K562 (cell line): ENCODE measurements at regions not wholly inside any gene's neighbourhood (a gene's known extent, or its start where the extent isn't known, plus 50 kb on each side); places are given as distances from the start of the nearest gene placed in this dataset.
"Not testable (repeated sequence)": the region's sequence is repeated elsewhere in the genome, so short reads cannot be mapped to it uniquely, and the experiment has no call there.

Experiments used
- ATAC-seq: fragments of 200-7000 bp; cut with Tn5 transposase; 3 replicates; pipeline ENCODE4 v1.9.1; 2020; ENCODE audit warnings: moderate library complexity
- BruUV-seq: library from RNA; stranded (reverse); fragments of 400-500 nt; replicated peaks from 2 replicates; lab custom pipeline; 2021; lab: Mats Ljungman, UMichigan
- CTCF ChIA-PET: fragments of 300-600 bp; formaldehyde crosslinking; extraction: SDS; loops from one replicate; lab custom pipeline; 2021; ENCODE audit warnings: low intra/inter-chr PET ratio; lab: Yijun Ruan, JAX
- POLR2A ChIA-PET: fragments of 300-600, 350-650 bp; sonication (Branson Sonifier 250); formaldehyde crosslinking; extraction: SDS; loops from one replicate; lab custom pipeline; 2021; ENCODE audit warnings: antibody characterized with exemption, inconsistent platforms; lab: Yijun Ruan, JAX
- DNase-seq, 4 experiments: peaks; one replicate each; pipeline versions ENCODE4 v3.0.0 to v3.0.0-alpha.2; 2011 to 2018; ENCODE audit warnings: low spot score in 3 of 4, mixed read lengths in 3 of 4; ENCODE audit errors: extremely low read depth in 1 of 4
- FAIRE-seq: peaks from 2 replicates; lab custom pipeline; 2011; peaks lifted over from hg19 to GRCh38; lab: Jason Lieb, UNC
- H2AFZ ChIP-seq: 2 replicates; pipeline ENCODE4 v1.6.0; 2011; ENCODE audit warnings: low read depth, low read length, control low read depth, inconsistent platforms
- H3K27ac ChIP-seq: fragments of 200-600 bp; 3 replicates; pipeline ENCODE4 v1.8.0; 2011; ENCODE audit warnings: low read depth, mild to moderate bottlenecking, control low read depth, inconsistent platforms, low read length, moderate library complexity, mixed read lengths; ENCODE audit errors: extremely low read depth
- H3K27me3 ChIP-seq, 2 experiments: fragments of 300-600 bp in 1 of 2; 2 replicates in 1 of 2; 3 replicates in 1 of 2; pipeline versions ENCODE4 v1.6.0 to v1.8.0; 2011; ENCODE audit warnings: inconsistent platforms in 2 of 2, low read length in 2 of 2, mild to moderate bottlenecking in 1 of 2, mixed read lengths in 1 of 2, moderate library complexity in 1 of 2; ENCODE audit not compliant: control insufficient read depth in 2 of 2, insufficient read depth in 2 of 2
- H3K36me3 ChIP-seq: fragments of 300-600 bp; 3 replicates; pipeline ENCODE4 v1.8.0; 2011; ENCODE audit warnings: mild to moderate bottlenecking, low read length, inconsistent platforms; ENCODE audit not compliant: control insufficient read depth, insufficient read depth
- H3K4me1 ChIP-seq, 2 experiments: fragments of 200-600 bp in 1 of 2; replicated peaks in 1 of 2; 2 replicates in 1 of 2; 3 replicates in 1 of 2; pipeline versions ENCODE4 v1.5.1 to v1.8.0; 2011; ENCODE audit warnings: inconsistent platforms in 2 of 2, low read length in 2 of 2, mild to moderate bottlenecking in 1 of 2, mixed read lengths in 1 of 2, moderate library complexity in 1 of 2; ENCODE audit not compliant: control insufficient read depth in 2 of 2, insufficient read depth in 2 of 2
- H3K4me2 ChIP-seq: 2 replicates; pipeline ENCODE4 v1.6.1; 2011; ENCODE audit warnings: low read length, control low read depth, inconsistent platforms, mixed read lengths; ENCODE audit not compliant: insufficient read depth
- H3K4me3 ChIP-seq: fragments of 200-600 bp; sonication (generic), shearing (Covaris generic); 2 replicates; pipeline ENCODE4 v1.5.1; 2016; ENCODE audit warnings: control low read depth, inconsistent platforms
- H3K79me2 ChIP-seq: fragments of 200-600 bp; 3 replicates; pipeline ENCODE4 v1.8.0; 2011; ENCODE audit warnings: low read length, inconsistent platforms; ENCODE audit not compliant: control insufficient read depth, insufficient read depth
- H3K9ac ChIP-seq, 2 experiments: 2 replicates each; pipeline versions ENCODE4 v1.6.0 to v1.6.1; 2011; ENCODE audit warnings: low read depth in 2 of 2, low read length in 2 of 2, control low read depth in 1 of 2, inconsistent platforms in 1 of 2, mild to moderate bottlenecking in 1 of 2, mixed read lengths in 1 of 2; ENCODE audit not compliant: insufficient read depth in 1 of 2
- H3K9me1 ChIP-seq: one replicate; pipeline ENCODE4 v1.6.0; 2011; ENCODE audit warnings: inconsistent platforms, mild to moderate bottlenecking, low read length, moderate library complexity; ENCODE audit not compliant: control insufficient read depth, insufficient read depth
- H3K9me3 ChIP-seq: replicated peaks from 2 replicates; pipeline ENCODE4 v1.5.1; 2011; ENCODE audit warnings: low read depth, low read length, inconsistent platforms; ENCODE audit not compliant: control insufficient read depth, insufficient read depth
- H4K20me1 ChIP-seq: replicated peaks from 2 replicates; pipeline ENCODE4 v1.6.1; 2011; ENCODE audit warnings: low read length, inconsistent platforms, mixed read lengths; ENCODE audit not compliant: control insufficient read depth, insufficient read depth
- WGBS: fragments of 100-300 bp; shearing (Covaris generic); methylation state at CpG from one replicate; pipeline ENCODE4 v1.1.6; 2016; ENCODE audit warnings: low coverage, mixed read lengths; ENCODE audit not compliant: insufficient coverage; ENCODE audit errors: missing lambda C conversion rate; 5-methylcytosine and 5-hydroxymethylcytosine counted together
- in situ Hi-C: fragments of 300-500 bp; cut with MboI; formaldehyde crosslinking; loops from 4 replicates; pipeline ENCODE4 v1.15.0; 2018; ENCODE audit warnings: inconsistent platforms, mixed read lengths
- intact Hi-C: fragments of 100-400 bp; cut with micrococcal nuclease; formaldehyde crosslinking; loops from 2 replicates; pipeline ENCODE4 v1.14.2; 2022

DNA sequence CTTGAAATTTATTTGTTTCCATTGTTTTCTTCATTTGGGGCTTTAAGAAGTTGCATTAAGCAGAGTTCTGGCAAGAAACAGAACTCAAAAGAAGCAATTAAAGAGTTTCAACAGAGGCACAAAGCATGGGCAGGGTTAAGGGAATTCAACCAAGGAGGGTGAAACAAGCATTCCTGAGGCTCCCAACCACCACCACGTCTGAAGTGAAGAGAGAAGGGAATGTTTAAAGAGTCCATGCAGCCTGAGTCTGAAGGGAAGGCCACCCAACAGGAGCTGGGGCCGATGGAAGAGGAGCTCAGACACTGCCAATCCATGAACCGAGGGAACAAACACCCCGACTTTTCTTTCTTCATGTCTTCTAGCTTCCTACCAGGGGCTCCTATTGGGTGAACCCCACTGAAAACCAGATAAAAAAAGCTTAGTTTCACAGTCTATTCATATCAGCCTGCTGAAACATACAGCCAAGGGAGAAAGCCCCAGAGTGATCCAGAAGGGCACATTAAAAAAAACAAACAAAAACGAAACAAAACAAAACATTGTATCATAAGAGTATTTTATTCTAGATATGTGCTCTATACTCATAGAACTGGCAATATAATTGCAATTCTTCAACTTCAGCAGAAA is 168.9 kb downstream of the SPDYE17 start:
- H4K20me1 ChIP-seq, FAIRE-seq, DNase-seq, CTCF ChIA-PET, H3K9ac ChIP-seq, H3K4me3 ChIP-seq, H3K79me2 ChIP-seq, H3K9me3 ChIP-seq, H3K36me3 ChIP-seq, H3K27ac ChIP-seq, intact Hi-C loops, BruUV-seq, POLR2A ChIA-PET, H3K27me3 ChIP-seq, H3K9me1 ChIP-seq, in situ Hi-C loops, H3K4me2 ChIP-seq, H3K4me1 ChIP-seq, H2AFZ ChIP-seq, ATAC-seq: not testable (repeated sequence)
- WGBS = 0% methylated on average over 1 of the region's 5 CpGs

DNA sequence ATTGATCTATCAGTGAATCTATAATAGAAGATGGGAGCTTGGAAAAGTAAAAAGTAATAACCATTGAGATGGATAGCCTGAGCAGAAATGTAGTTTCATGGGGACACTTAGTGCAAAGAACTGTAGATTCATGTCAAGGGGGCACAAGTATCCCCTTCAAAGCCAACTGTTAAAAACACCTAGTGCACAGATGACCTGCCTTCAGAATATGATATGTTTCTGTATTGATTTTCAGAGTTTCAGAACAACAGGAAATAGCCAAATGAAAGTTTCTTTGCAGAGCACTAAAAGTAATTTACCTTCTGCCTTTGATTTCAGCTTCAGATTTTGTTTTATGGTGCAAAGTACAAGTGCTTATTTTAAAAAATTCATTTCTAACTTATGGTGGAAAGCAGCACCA is 169.9 kb downstream of the SPDYE17 start:
- H3K4me3 ChIP-seq, FAIRE-seq, H3K9me3 ChIP-seq, H3K79me2 ChIP-seq, DNase-seq, in situ Hi-C loops, H3K4me2 ChIP-seq, BruUV-seq, H3K27me3 ChIP-seq, H4K20me1 ChIP-seq, CTCF ChIA-PET, POLR2A ChIA-PET, ATAC-seq, H3K27ac ChIP-seq, H3K9me1 ChIP-seq, H2AFZ ChIP-seq, H3K9ac ChIP-seq, H3K36me3 ChIP-seq, intact Hi-C loops, H3K4me1 ChIP-seq: not testable (repeated sequence)

DNA sequence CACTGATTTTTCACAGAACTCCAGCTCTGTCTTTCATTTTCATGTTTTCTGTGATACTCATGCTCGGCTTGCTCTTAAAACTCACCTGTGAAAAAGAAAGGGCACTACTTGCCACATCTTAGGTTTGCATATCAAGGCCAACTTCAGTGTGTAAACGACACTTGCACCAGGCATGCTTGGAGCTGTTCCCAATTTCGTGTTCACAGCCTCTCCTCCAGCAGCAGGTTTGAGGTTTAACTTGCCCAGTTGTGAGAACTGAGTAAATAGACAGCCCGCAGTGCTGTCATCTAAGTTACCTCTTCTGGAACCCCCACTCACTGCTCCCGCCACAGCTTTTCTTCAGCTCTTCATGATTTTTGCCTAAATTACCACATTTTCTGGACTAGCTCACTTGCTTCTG is 172.2 kb downstream of the SPDYE17 start:
- WGBS = 0% methylated on average over 3 of the region's 5 CpGs
- H3K36me3 ChIP-seq, H3K9me3 ChIP-seq, H4K20me1 ChIP-seq, ATAC-seq, H3K4me2 ChIP-seq, H3K4me3 ChIP-seq, H3K4me1 ChIP-seq, POLR2A ChIA-PET, H3K27ac ChIP-seq, BruUV-seq, CTCF ChIA-PET, H2AFZ ChIP-seq, intact Hi-C loops, FAIRE-seq, H3K27me3 ChIP-seq, DNase-seq, H3K9me1 ChIP-seq, H3K9ac ChIP-seq, in situ Hi-C loops, H3K79me2 ChIP-seq: not testable (repeated sequence)

DNA sequence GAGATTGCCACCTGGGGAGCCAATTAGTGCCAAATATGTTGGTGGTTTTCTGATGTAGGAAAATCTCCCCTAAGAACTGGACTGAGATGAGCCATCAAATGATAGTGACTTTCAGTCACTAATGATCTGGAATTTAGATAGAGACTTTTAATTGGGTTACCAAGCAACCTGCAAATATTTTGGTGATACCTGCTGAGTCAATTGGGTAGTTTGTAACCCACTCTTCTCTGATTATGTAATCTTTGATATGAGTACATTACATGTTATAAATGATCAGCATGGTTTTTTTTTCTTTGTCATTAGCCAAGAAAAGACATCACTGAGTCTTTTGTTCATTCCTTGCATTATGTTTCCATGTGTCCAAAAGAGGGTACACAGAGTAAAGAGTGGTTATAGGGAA is 177.5 kb downstream of the SPDYE17 start:
- DNase-seq, H2AFZ ChIP-seq, H3K4me3 ChIP-seq, CTCF ChIA-PET, H4K20me1 ChIP-seq, H3K36me3 ChIP-seq, H3K4me1 ChIP-seq, H3K9ac ChIP-seq, POLR2A ChIA-PET, H3K9me3 ChIP-seq, in situ Hi-C loops, H3K9me1 ChIP-seq, BruUV-seq, H3K27me3 ChIP-seq, H3K79me2 ChIP-seq, intact Hi-C loops, ATAC-seq, FAIRE-seq, H3K4me2 ChIP-seq, H3K27ac ChIP-seq: not testable (repeated sequence)
